HCT116 (cell line): ENCODE measurements at regions not wholly inside any gene's neighbourhood (a gene's known extent, or its start where the extent isn't known, plus 50 kb on each side); places are given as distances from the start of the nearest gene placed in this dataset.
A peak's percentile ranks its signal among the peaks of the same experiment; 100 is the strongest.

ENCODE experiments used
- ATAC-seq: fragments of 200-7000 bp; cut with Tn5 transposase; 2 replicates; pipeline ENCODE4 v1.9.1; 2020; ENCODE audit warnings: mild to moderate bottlenecking, moderate library complexity
- BruUV-seq: library from RNA; stranded (reverse); fragments of 400-500 nt; replicated peaks from 2 replicates; lab custom pipeline; 2021; lab: Mats Ljungman, UMichigan
- CTCF ChIA-PET: fragments of 300-600 bp; sonication (Branson Sonifier 250); formaldehyde crosslinking; loops from one replicate; lab custom pipeline; 2021; ENCODE audit warnings: antibody characterized with exemption; lab: Charles Lee
- POLR2A ChIA-PET: fragments of 300-600, 350-600 bp; sonication (Branson Sonifier 250); formaldehyde crosslinking; loops from one replicate; lab custom pipeline; 2021; ENCODE audit warnings: antibody characterized with exemption; lab: Charles Lee
- RAD21 ChIA-PET, 2 experiments: fragments of 300-600 bp; sonication (Branson Sonifier 250); formaldehyde crosslinking; loops; one replicate each; lab custom pipeline; 2023; ENCODE audit warnings: low total read pairs in 2 of 2; ENCODE audit not compliant: uncharacterized antibody in 2 of 2, unreplicated experiment in 2 of 2, low non-redundant PET in 1 of 2; lab: Charles Lee
- DNase-seq: peaks from one replicate; pipeline ENCODE4 v3.0.0-alpha.2; 2010; ENCODE audit warnings: low read depth, low spot score
- H2AFZ ChIP-seq: fragments of 200-600 bp; shearing (Covaris generic), sonication (generic); 2 replicates; pipeline ENCODE4 v1.6.1; 2017; ENCODE audit warnings: low read depth, mixed run types, mixed read lengths, antibody characterized with exemption, low read length; ENCODE audit not compliant: poor library complexity, severe bottlenecking
- H3K27ac ChIP-seq: 2 replicates; pipeline ENCODE4 v1.5.1; 2012; ENCODE audit warnings: low read depth, low read length
- H3K27me3 ChIP-seq: fragments of 200-600 bp; sonication (generic); 2 replicates; pipeline ENCODE4 v1.6.1; 2016; ENCODE audit warnings: mixed run types, low read length, mixed read lengths; ENCODE audit not compliant: insufficient read depth
- H3K36me3 ChIP-seq, 2 experiments: fragments of 200-500 bp in 1 of 2; fragments of 200-600 bp in 1 of 2; sonication (Bioruptor generic) in 1 of 2; sonication (generic) in 1 of 2; 2 replicates each; pipeline versions ENCODE4 v1.5.1 to v1.6.1; 2014 to 2016; ENCODE audit warnings: low read length in 2 of 2, inconsistent platforms in 1 of 2, mixed read lengths in 1 of 2, mixed run types in 1 of 2; ENCODE audit not compliant: insufficient read depth in 2 of 2, control insufficient read depth in 1 of 2
- H3K4me1 ChIP-seq, 2 experiments: fragments of 200-600 bp in 1 of 2; sonication (generic) in 1 of 2; 2 replicates each; pipeline versions ENCODE4 v1.5.1 to v1.6.1; 2012 to 2017; ENCODE audit warnings: low read length in 2 of 2, inconsistent platforms in 1 of 2, mild to moderate bottlenecking in 1 of 2, mixed read lengths in 1 of 2, mixed run types in 1 of 2, moderate library complexity in 1 of 2; ENCODE audit not compliant: insufficient read depth in 2 of 2, control insufficient read depth in 1 of 2
- H3K4me2 ChIP-seq: fragments of 200-600 bp; sonication (generic); 2 replicates; pipeline ENCODE4 v1.6.1; 2017; ENCODE audit warnings: mixed run types, low read length, mixed read lengths
- H3K4me3 ChIP-seq, 2 experiments: fragments of 200-600 bp in 1 of 2; sonication (generic) in 1 of 2; replicated peaks in 1 of 2; 2 replicates each; pipeline ENCODE4 v1.5.1; 2011 to 2016; ENCODE audit warnings: low read length in 2 of 2, control low read depth in 1 of 2, low read depth in 1 of 2, mild to moderate bottlenecking in 1 of 2, mixed read lengths in 1 of 2, mixed run types in 1 of 2
- H3K79me2 ChIP-seq: fragments of 200-600 bp; sonication (generic); 2 replicates; pipeline ENCODE4 v1.6.1; 2017; ENCODE audit warnings: mild to moderate bottlenecking, mixed run types, low read length, moderate library complexity, mixed read lengths; ENCODE audit not compliant: insufficient read depth
- H3K9ac ChIP-seq: fragments of 200-600 bp; sonication (generic); 2 replicates; pipeline ENCODE4 v1.6.1; 2016; ENCODE audit warnings: low read length, mixed read lengths
- H3K9me2 ChIP-seq: fragments of 200-600 bp; sonication (generic), shearing (Covaris generic); 2 replicates; pipeline ENCODE4 v1.6.1; 2017; ENCODE audit warnings: mixed run types, mild to moderate bottlenecking, moderate library complexity; ENCODE audit not compliant: insufficient read depth
- H3K9me3 ChIP-seq, 2 experiments: fragments of 200-500 bp in 1 of 2; fragments of 200-600 bp in 1 of 2; sonication (Bioruptor generic) in 1 of 2; sonication (generic) in 1 of 2; 2 replicates each; pipeline ENCODE4 v1.6.1; 2014 to 2017; ENCODE audit warnings: low read length in 2 of 2, mixed read lengths in 2 of 2, inconsistent platforms in 1 of 2, low read depth in 1 of 2, mild to moderate bottlenecking in 1 of 2, mixed run types in 1 of 2, moderate library complexity in 1 of 2; ENCODE audit not compliant: control insufficient read depth in 1 of 2, insufficient read depth in 1 of 2
- H4K20me1 ChIP-seq: fragments of 200-600 bp; sonication (generic), shearing (Covaris generic); 2 replicates; pipeline ENCODE4 v1.6.1; 2017; ENCODE audit warnings: mixed run types, mild to moderate bottlenecking, moderate library complexity; ENCODE audit not compliant: insufficient read depth
- CTCF ChIP-seq, 3 experiments: fragments of 200-600 bp in 1 of 3; sonication (generic) in 1 of 3; IDR thresholded peaks in 2 of 3; conservative IDR thresholded peaks in 1 of 3; 2 replicates each; pipeline ENCODE4 v1.5.1; 2012 to 2017; ENCODE audit warnings: low read depth in 2 of 3, low read length in 2 of 3, antibody characterized with exemption in 1 of 3, borderline replicate concordance in 1 of 3, control low read depth in 1 of 3, mild to moderate bottlenecking in 1 of 3, mixed read lengths in 1 of 3, mixed run types in 1 of 3, moderate library complexity in 1 of 3; ENCODE audit not compliant: insufficient read depth in 1 of 3
- RAD21 ChIP-seq: IDR thresholded peaks from 2 replicates; pipeline ENCODE4 v1.6.1; 2012; ENCODE audit warnings: low read depth, mild to moderate bottlenecking
- TCF7L2 ChIP-seq: IDR thresholded peaks from 2 replicates; pipeline ENCODE4 v1.7.0; 2011; ENCODE audit warnings: borderline replicate concordance, inconsistent platforms; ENCODE audit not compliant: insufficient read depth, insufficient read length; ENCODE audit errors: extremely low read depth
- ZNF274 ChIP-seq: fragments of 200-500 bp; sonication (Bioruptor generic); IDR thresholded peaks from 2 replicates; pipeline ENCODE4 v1.6.1; 2014; ENCODE audit warnings: mild to moderate bottlenecking, low read depth, low read length, inconsistent platforms
- intact Hi-C: fragments of 100-400 bp; cut with micrococcal nuclease; formaldehyde crosslinking; loops from 2 replicates; pipeline ENCODE4 v1.10.0; 2022

GRCh38 chr4:19791422-19792123, 460.1 kb upstream of the SLIT2 start:
- no TSS peak for BruUV-seq
- H3K79me2 ChIP-seq, result no peaks in the 10 kb centered on the region
- no peaks in the 10 kb centered on the region for H3K4me1 ChIP-seq
- H3K4me2 ChIP-seq, result no peak overlapping the region
- ATAC-seq, result no peak
- ChIA-PET POLR2A (no interaction called here), RAD21 (no interaction called here), CTCF (no interaction called here)
- no peaks in the 10 kb centered on the region for H3K9me2 ChIP-seq
- no peaks in the 10 kb centered on the region for H3K9me3 ChIP-seq
- H3K36me3 ChIP-seq, result no peaks in the 10 kb centered on the region
- H4K20me1 ChIP-seq, result no peaks in the 10 kb centered on the region
- no peak overlapping the region for H3K4me3 ChIP-seq
- H3K27me3 ChIP-seq, result no peaks in the 10 kb centered on the region
- TF ChIP-seq ZNF274 (no peak), CTCF (IDR thresholded peaks at IDR 0.05 in 2 of 3, conservative IDR thresholded peaks at IDR 0.05 in 1 of 3; ENCODE audit: borderline replicate concordance in 1 of 3, insufficient read depth in 1 of 3, low read depth in 2 of 3, low read length in 2 of 3) (peak in 1 of 3 experiments; percentile 31; a peak in 2 of 6 replicates)
- intact Hi-C loops, result no loop called here
- H3K9ac ChIP-seq, result no peak overlapping the region
- no peak overlapping the region for H2AFZ ChIP-seq
- H3K27ac ChIP-seq, result no peak overlapping the region
- DNase-seq, result no peak

GRCh38 chr4:19786616-19787015, 465.1 kb upstream of the SLIT2 start:
- H3K27me3 ChIP-seq, result no peaks in the 10 kb centered on the region
- ChIA-PET POLR2A (no interaction called here), CTCF (no interaction called here), RAD21 (no interaction called here)
- H3K36me3 ChIP-seq, result no peaks in the 10 kb centered on the region
- H3K9ac ChIP-seq, result no peak overlapping the region
- H3K4me3 ChIP-seq, result no peak overlapping the region
- H3K4me1 ChIP-seq, result no peaks in the 10 kb centered on the region
- H3K27ac ChIP-seq, result no peak overlapping the region
- no peak overlapping the region for H3K4me2 ChIP-seq
- no TSS peak for BruUV-seq
- TF ChIP-seq RAD21, result no peak
- TF ChIP-seq TCF7L2, result no peak
- no peaks in the 10 kb centered on the region for H3K9me3 ChIP-seq
- H3K79me2 ChIP-seq, result no peaks in the 10 kb centered on the region
- H4K20me1 ChIP-seq, result no peaks in the 10 kb centered on the region
- intact Hi-C loops, result no loop called here
- no peak for DNase-seq
- H2AFZ ChIP-seq, result no peak overlapping the region
- H3K9me2 ChIP-seq, result no peaks in the 10 kb centered on the region
- ATAC-seq, result no peak
